ENCODE measurements at regions not wholly inside any gene's neighbourhood (a gene's known extent, or its start where the extent isn't known, plus 50 kb on each side); places are given as distances from the start of the nearest gene placed in this dataset.

- CTCF ChIA-PET, result no interaction called here
- TF ChIP-seq, protein P1, sequence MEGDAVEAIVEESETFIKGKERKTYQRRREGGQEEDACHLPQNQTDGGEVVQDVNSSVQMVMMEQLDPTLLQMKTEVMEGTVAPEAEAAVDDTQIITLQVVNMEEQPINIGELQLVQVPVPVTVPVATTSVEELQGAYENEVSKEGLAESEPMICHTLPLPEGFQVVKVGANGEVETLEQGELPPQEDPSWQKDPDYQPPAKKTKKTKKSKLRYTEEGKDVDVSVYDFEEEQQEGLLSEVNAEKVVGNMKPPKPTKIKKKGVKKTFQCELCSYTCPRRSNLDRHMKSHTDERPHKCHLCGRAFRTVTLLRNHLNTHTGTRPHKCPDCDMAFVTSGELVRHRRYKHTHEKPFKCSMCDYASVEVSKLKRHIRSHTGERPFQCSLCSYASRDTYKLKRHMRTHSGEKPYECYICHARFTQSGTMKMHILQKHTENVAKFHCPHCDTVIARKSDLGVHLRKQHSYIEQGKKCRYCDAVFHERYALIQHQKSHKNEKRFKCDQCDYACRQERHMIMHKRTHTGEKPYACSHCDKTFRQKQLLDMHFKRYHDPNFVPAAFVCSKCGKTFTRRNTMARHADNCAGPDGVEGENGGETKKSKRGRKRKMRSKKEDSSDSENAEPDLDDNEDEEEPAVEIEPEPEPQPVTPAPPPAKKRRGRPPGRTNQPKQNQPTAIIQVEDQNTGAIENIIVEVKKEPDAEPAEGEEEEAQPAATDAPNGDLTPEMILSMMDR (IDR thresholded peaks at IDR 0.05; ENCODE audit: control extremely low read depth, extremely low read depth, low read depth, missing control alignments), result no peak
- POLR2A ChIA-PET, result no interaction called here
- DNase-seq (ENCODE audit: extremely low spot score), result no peak
Observed at GRCh38 chr4:183394166-183394951, 50.1 kb upstream of the CDKN2AIP start.
